ENCODE measurements at regions not wholly inside any gene's neighbourhood (a gene's known extent, or its start where the extent isn't known, plus 50 kb on each side); places are given as distances from the start of the nearest gene placed in this dataset.
"Not testable (repeated sequence)": the region's sequence is repeated elsewhere in the genome, so short reads cannot be mapped to it uniquely, and the experiment has no call there.

- no peak for DNase-seq (ENCODE audit: low read depth)
Measured at GRCh38 chr9:135355521-135356011, 124.0 kb upstream of the PPP1R26 start.

- DNase-seq (ENCODE audit: low read depth), result no peak
Measured at GRCh38 chr9:135356021-135356420, 123.6 kb upstream of the PPP1R26 start.

GRCh38 chr9:135356796-135357195 lies 122.8 kb upstream of the PPP1R26 start:
- no peak for DNase-seq (ENCODE audit: low read depth)

GRCh38 chr9:135357863-135358551 lies 121.6 kb upstream of the PPP1R26 start:
- no peak for DNase-seq (ENCODE audit: low read depth)

- DNase-seq (ENCODE audit: low read depth), result no peak
Measured at GRCh38 chr9:135358552-135358940, 121.0 kb upstream of the PPP1R26 start.

- DNase-seq (ENCODE audit: low read depth), result no peak
Measured at GRCh38 chr9:135359764-135360163, 119.8 kb upstream of the PPP1R26 start.

GRCh38 chr9:135360617-135361016 lies 119.0 kb upstream of the PPP1R26 start:
- DNase-seq (ENCODE audit: low read depth), result no peak

- DNase-seq (ENCODE audit: low read depth), result not testable (repeated sequence)
Measured at GRCh38 chr9:135361668-135362067, 117.9 kb upstream of the PPP1R26 start.

- no peak for DNase-seq (ENCODE audit: low read depth)
Measured at GRCh38 chr9:135363596-135363995, 116.0 kb upstream of the PPP1R26 start.

- DNase-seq (ENCODE audit: low read depth), result no peak
Measured at GRCh38 chr9:135365013-135365768, 114.4 kb upstream of the PPP1R26 start.

- no peak for DNase-seq (ENCODE audit: low read depth)
Measured at GRCh38 chr9:135366104-135366503, 113.5 kb upstream of the PPP1R26 start.

GRCh38 chr9:135369412-135369990 lies 110.1 kb upstream of the PPP1R26 start:
- DNase-seq (ENCODE audit: low read depth), result no peak

- DNase-seq (ENCODE audit: low read depth), result no peak
Measured at GRCh38 chr9:135370411-135371375, 108.9 kb upstream of the PPP1R26 start.

- DNase-seq (ENCODE audit: low read depth), result no peak
Measured at GRCh38 chr9:135371535-135371934, 108.0 kb upstream of the PPP1R26 start.

- DNase-seq (ENCODE audit: low read depth), result no peak
Measured at GRCh38 chr9:135372036-135372435, 107.5 kb upstream of the PPP1R26 start.

GRCh38 chr9:135372501-135373008 lies 107.0 kb upstream of the PPP1R26 start:
- DNase-seq (ENCODE audit: low read depth), result no peak

- DNase-seq (ENCODE audit: low read depth), result no peak
Measured at GRCh38 chr9:135373151-135373685, 106.4 kb upstream of the PPP1R26 start.

GRCh38 chr9:135373820-135374219 lies 105.8 kb upstream of the PPP1R26 start:
- no peak for DNase-seq (ENCODE audit: low read depth)

GRCh38 chr9:135374591-135374990 lies 105.0 kb upstream of the PPP1R26 start:
- no peak for DNase-seq (ENCODE audit: low read depth)

GRCh38 chr9:135375001-135375400 lies 104.6 kb upstream of the PPP1R26 start:
- no peak for DNase-seq (ENCODE audit: low read depth)
